ENCODE measurements at regions not wholly inside any gene's neighbourhood (a gene's known extent, or its start where the extent isn't known, plus 50 kb on each side); places are given as distances from the start of the nearest gene placed in this dataset.

DNA sequence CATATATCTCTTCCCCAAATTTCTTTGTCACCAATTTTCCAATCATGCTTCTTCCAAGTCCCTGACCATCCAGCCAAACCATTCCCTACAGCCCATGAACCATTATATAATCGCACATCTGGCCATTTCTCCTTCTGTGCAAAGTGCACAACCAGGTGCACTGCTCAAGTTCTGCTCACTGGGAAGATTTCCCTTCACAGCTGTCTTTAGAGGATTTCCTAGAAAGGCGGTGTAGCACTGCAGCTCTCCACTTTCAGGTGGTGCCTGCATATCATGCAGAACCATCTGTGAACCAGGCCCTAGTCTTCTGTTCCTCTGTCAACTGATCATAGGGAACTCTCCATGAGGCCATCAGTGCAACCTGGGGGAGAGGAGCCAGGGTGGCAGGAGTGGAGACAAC lies 95.0 kb upstream of the CABCOCO1 start:
- H3K27ac ChIP-seq (ENCODE audit: low read depth, low read length), result no peak overlapping the region
- H4K5ac ChIP-seq (ENCODE audit: insufficient read length, low read depth, low read length), result no peak overlapping the region
- TF ChIP-seq BACH1 (IDR thresholded peaks at IDR 0.05; ENCODE audit: low read length) (no peak), GABPA (IDR thresholded peaks at IDR 0.05; ENCODE audit: borderline replicate concordance, insufficient read depth, low read length) (no peak), PHF8 (conservative IDR thresholded peaks at IDR 0.05; ENCODE audit: low read depth, low read length) (no peak), TAF7 (optimal IDR thresholded peaks at IDR 0.05; ENCODE audit: borderline replicate concordance, low read depth, low read length) (no peak), SP2 (IDR thresholded peaks at IDR 0.05; ENCODE audit: low read length) (no peak), POLR2A (IDR thresholded peaks at IDR 0.05; ENCODE audit: control extremely low read depth in 1 of 2, low read depth in 2 of 2, low read length in 2 of 2) (no peak), KDM5A (IDR thresholded peaks at IDR 0.05; ENCODE audit: low read length) (no peak)
- TF ChIP-seq, protein P1, sequence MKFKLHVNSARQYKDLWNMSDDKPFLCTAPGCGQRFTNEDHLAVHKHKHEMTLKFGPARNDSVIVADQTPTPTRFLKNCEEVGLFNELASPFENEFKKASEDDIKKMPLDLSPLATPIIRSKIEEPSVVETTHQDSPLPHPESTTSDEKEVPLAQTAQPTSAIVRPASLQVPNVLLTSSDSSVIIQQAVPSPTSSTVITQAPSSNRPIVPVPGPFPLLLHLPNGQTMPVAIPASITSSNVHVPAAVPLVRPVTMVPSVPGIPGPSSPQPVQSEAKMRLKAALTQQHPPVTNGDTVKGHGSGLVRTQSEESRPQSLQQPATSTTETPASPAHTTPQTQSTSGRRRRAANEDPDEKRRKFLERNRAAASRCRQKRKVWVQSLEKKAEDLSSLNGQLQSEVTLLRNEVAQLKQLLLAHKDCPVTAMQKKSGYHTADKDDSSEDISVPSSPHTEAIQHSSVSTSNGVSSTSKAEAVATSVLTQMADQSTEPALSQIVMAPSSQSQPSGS (IDR thresholded peaks at IDR 0.05; ENCODE audit: low read length), result no peak
- H4K20me1 ChIP-seq (replicated peaks in 1 of 2; ENCODE audit: control insufficient read depth in 1 of 2, insufficient read depth in 2 of 2, low read length in 2 of 2), result no peaks in the 10 kb centered on the region
- no peak overlapping the region for H3K14ac ChIP-seq (ENCODE audit: insufficient read length)
- DNase-seq (ENCODE audit: low read depth in 1 of 2, low spot score in 2 of 2) (no peak), FAIRE-seq (no peak)
- H3K9me3 ChIP-seq (ENCODE audit: insufficient read depth in 2 of 2, low read depth in 1 of 2, low read length in 1 of 2), result peaks cover 11 to 13% of the 10 kb centered on the region in 2 experiments; a peak in 3 of 4 replicates
- WGBS, 2 experiments (ENCODE audit: extremely low coverage in 1 of 2, insufficient coverage in 1 of 2, insufficient read length in 1 of 2, insufficient replicate concordance in 2 of 2, low coverage in 1 of 2, low lambda C conversion rate in 2 of 2, missing lambda C conversion rate in 1 of 2), result 88% methylated on average over 2 of the region's 2 CpGs; no CpG with 5 or more reads in 1 of the 2 experiments
- no peak overlapping the region for H3K4ac ChIP-seq (replicated peaks; ENCODE audit: insufficient read length, low read depth, low read length)
- H4K91ac ChIP-seq (replicated peaks; ENCODE audit: insufficient read length, low read length), result no peak overlapping the region
- no peak overlapping the region for H2AK5ac ChIP-seq (ENCODE audit: low read depth, low read length)
- ChIA-PET CTCF (ENCODE audit: partially characterized antibody) (no interaction called here), POLR2A (ENCODE audit: partially characterized antibody) (no interaction called here)
- H3K18ac ChIP-seq (ENCODE audit: extremely low read depth, low read length), result no peak overlapping the region
- H3K4me1 ChIP-seq (replicated peaks in 1 of 4; ENCODE audit: control insufficient read depth in 3 of 4, insufficient read depth in 4 of 4, low read length in 3 of 4), result no peaks in the 10 kb centered on the region
- H3K56ac ChIP-seq (replicated peaks; ENCODE audit: insufficient read length, low read depth, low read length), result no peak overlapping the region
- H3K27me3 ChIP-seq (replicated peaks in 1 of 4; ENCODE audit: control insufficient read depth in 3 of 4, extremely low read depth in 1 of 4, insufficient read depth in 3 of 4, low read length in 3 of 4), result no peaks in the 10 kb centered on the region
- no peak overlapping the region for H4K8ac ChIP-seq (ENCODE audit: extremely low read depth, insufficient read depth, low read length)
- H2BK12ac ChIP-seq (ENCODE audit: low read depth, low read length), result no peak overlapping the region
- no peak overlapping the region for H3K4me3 ChIP-seq (ENCODE audit: extremely low read depth in 1 of 4, insufficient read depth in 2 of 4, low read depth in 3 of 4, low read length in 4 of 4)
- no peak overlapping the region for H2AFZ ChIP-seq (ENCODE audit: low read length)
- H2BK20ac ChIP-seq (ENCODE audit: low read length), result no peak overlapping the region
- H2BK15ac ChIP-seq (ENCODE audit: low read length), result no peak overlapping the region
- no peak overlapping the region for H3K9ac ChIP-seq (replicated peaks in 1 of 4; ENCODE audit: extremely low read depth in 1 of 4, low read depth in 3 of 4, low read length in 3 of 4)
- H3K23me2 ChIP-seq (ENCODE audit: low read depth, low read length), result no peaks in the 10 kb centered on the region
- no peak overlapping the region for H3K4me2 ChIP-seq (ENCODE audit: insufficient read depth in 1 of 2, low read depth in 2 of 2, low read length in 2 of 2)
- H3K36me3 ChIP-seq (ENCODE audit: control insufficient read depth in 2 of 4, insufficient read depth in 4 of 4, low read length in 3 of 4), result no peaks in the 10 kb centered on the region
- no peaks in the 10 kb centered on the region for H3K79me2 ChIP-seq (ENCODE audit: control insufficient read depth in 1 of 2, insufficient read depth in 2 of 2, low read length in 2 of 2)
- H2BK5ac ChIP-seq (ENCODE audit: low read depth, low read length), result no peak overlapping the region
- H2BK120ac ChIP-seq (replicated peaks; ENCODE audit: low read depth, low read length), result no peak overlapping the region
- H3K23ac ChIP-seq (ENCODE audit: insufficient read length), result no peak overlapping the region
- no peaks in the 10 kb centered on the region for H3K79me1 ChIP-seq (ENCODE audit: low read depth, low read length)

Data from H1 (cell line).